Fibroblast of mammary gland (primary cell): ENCODE measurements at regions not wholly inside any gene's neighbourhood (a gene's known extent, or its start where the extent isn't known, plus 50 kb on each side); places are given as distances from the start of the nearest gene placed in this dataset.

Experiments
- DNase-seq: peaks from one replicate; pipeline ENCODE4 v3.0.0-alpha.2; 2010; ENCODE audit warnings: low read depth
- H3K4me3 ChIP-seq: 2 replicates; pipeline ENCODE4 v1.5.1; 2011; ENCODE audit warnings: low read depth, mild to moderate bottlenecking, low read length, moderate library complexity; ENCODE audit not compliant: control insufficient read depth
- CTCF ChIP-seq: conservative IDR thresholded peaks from 2 replicates; pipeline ENCODE4 v1.5.1; 2011; ENCODE audit warnings: low read depth, low read length, inconsistent platforms; ENCODE audit not compliant: control insufficient read depth, insufficient read depth

GRCh38 chr4:122044501-122044900, 92.6 kb upstream of the TRPC3 start:
- no peak for DNase-seq
- no peak for TF ChIP-seq CTCF
- H3K4me3 ChIP-seq = no peak overlapping the region

GRCh38 chr4:122041312-122041711, 89.5 kb upstream of the TRPC3 start:
- no peak for DNase-seq
- no peak overlapping the region for H3K4me3 ChIP-seq
- no peak for TF ChIP-seq CTCF

DNA sequence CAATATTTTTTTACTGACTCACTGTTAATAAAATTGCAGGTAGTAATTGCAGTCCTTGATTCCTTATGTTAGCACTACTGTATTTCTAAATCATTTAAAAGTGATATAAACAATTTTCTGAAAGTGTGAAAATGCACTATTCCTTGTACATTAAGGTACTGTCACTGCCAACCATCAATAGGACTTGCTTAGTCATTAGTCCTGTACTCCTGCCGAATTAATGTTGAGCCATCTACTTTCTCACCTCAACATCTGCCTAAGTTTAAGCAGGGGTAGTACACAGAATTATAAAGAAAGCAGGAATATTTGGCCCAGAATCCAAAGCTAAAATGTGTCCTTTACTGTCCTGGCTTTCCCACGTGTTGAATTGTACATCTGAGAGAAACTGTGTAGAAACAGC, 87.0 kb upstream of the TRPC3 start:
- no peak for TF ChIP-seq CTCF
- H3K4me3 ChIP-seq = no peak overlapping the region
- no peak for DNase-seq

- no peak for TF ChIP-seq CTCF
- no peak for DNase-seq
- no peak overlapping the region for H3K4me3 ChIP-seq
Measured at GRCh38 chr4:122034619-122035018, 82.8 kb upstream of the TRPC3 start.

- no peak for TF ChIP-seq CTCF
- DNase-seq = no peak
- H3K4me3 ChIP-seq = no peak overlapping the region
Measured at GRCh38 chr4:122027203-122027602, 75.3 kb upstream of the TRPC3 start.

- no peak for TF ChIP-seq CTCF
- no peak for DNase-seq
- no peak overlapping the region for H3K4me3 ChIP-seq
Measured at GRCh38 chr4:122017296-122017695, 65.4 kb upstream of the TRPC3 start.

DNA sequence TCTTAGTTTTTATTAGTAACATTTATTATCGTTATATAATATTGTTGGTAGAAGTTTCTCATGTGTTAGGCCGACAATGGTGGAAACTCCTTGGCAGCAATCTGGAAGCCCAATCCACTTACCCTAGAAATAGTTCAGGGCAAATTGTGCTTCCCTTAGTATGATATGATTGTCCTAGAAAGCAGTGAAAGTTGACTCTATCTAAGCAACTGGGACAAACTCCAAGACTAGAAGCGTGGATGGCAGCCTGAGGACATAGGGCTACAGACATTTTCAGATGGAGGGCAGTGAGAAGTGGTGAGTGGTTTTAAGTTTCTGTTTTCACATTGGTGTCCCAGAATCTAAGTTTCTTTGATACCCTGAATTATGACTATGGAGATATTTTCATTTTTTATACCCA, 63.3 kb upstream of the TRPC3 start:
- no peak for DNase-seq
- no peak for TF ChIP-seq CTCF
- H3K4me3 ChIP-seq = no peak overlapping the region
